Inflammatory macrophage treated with lipopolysaccharide for 1 hour (primary cell): ENCODE measurements at regions not wholly inside any gene's neighbourhood (a gene's known extent, or its start where the extent isn't known, plus 50 kb on each side); places are given as distances from the start of the nearest gene placed in this dataset.

Source experiments
- DNase-seq, 2 donors: peaks; one replicate each; pipeline ENCODE4 v3.0.0-alpha.2; 2020 to 2022

DNA sequence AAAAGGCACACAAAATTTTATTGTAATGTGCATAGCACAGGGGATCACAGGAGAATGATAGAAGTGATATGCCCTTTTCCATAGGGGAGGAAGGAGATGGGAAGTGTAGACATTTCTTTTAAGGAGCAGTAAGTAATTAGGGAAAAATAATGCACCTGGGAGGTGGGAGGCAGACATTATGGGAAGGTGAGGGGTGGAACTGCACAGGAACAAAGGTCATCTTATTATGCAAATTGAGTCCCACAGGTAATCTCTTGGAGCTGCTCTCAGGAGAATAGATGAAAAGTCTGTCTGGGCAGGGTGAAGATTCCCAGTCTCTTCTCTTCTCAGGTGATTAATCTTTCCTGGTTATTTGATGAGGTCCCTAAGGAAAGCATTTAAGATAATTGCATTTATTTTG, 331.5 kb downstream of the ENC1 start:
- DNase-seq: no peak

DNA sequence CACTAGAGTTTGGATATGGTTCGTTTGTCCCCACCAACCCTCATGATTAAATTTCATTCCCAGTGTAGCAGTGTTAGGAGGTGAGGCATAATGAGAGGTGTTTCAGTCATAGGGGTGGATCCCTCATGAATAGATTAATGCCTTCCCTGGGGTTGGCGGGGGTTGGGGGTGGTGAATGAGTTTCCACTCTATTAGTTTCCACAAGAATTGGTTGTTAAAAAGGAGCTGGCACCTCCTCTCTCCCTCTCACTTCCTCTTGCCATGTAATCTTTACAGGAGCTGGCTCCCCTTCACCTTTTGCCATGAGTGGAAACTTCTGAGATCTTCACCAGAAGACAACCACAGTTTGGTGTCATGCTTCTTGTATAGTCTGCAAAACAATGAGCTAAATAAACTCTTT, 333.7 kb downstream of the ENC1 start:
- DNase-seq: no peak

DNA sequence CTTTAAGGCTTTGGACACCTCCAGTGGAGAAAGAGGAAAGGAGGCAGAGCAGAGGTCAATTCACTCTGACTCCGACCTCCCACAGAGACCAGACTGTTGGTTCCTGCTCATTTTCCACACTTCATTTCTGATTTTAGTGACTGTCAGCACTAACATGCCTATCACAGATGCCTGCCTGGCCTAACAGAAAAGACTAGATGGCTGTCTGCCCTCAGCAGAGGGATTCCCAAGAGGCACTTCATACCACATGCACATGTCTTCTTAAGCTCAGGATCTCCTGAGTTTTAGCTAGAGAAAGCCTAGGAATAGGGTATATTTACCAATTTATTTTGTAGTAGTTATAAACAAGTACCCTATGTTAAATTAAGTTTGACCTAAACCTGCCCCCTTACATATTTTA, 336.0 kb downstream of the ENC1 start:
- no peak for DNase-seq

DNA sequence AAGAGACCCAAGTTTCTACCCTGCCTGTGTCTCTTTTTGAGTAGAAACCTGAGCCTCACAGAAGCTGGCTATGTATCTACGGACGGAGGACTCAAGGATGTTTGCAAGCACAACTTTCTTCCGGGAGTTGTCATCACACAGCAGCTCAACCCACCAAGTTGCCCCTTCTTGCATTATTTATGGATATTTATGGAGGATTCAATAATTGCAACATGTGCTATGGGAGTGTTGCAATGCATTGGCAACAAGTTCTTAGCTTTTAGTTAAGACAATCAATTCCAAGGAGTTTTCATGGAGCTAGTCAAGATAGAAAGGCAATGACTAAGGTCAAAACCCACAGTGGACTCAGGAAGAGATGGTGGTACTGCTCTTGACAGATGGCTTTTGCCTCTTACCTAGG, 336.9 kb downstream of the ENC1 start:
- DNase-seq: no peak

DNA sequence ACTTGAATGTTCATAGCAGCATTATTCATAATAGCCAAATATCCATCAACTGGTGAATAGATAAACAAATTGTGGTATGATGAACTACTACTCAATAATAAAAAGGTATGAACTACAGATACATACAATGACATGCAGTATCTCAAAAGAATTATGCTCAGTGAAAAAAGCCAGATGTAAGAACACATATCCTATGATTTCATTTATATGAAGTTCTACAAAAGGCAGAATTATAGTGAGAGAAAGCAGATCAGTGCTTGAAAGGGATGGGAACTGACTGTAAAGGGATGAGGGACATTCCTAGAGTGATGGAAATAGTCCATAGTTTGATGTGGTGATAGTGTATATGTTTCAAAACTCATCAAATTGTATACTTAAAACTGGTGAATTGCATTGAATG, 339.0 kb downstream of the ENC1 start:
- no peak for DNase-seq

DNA sequence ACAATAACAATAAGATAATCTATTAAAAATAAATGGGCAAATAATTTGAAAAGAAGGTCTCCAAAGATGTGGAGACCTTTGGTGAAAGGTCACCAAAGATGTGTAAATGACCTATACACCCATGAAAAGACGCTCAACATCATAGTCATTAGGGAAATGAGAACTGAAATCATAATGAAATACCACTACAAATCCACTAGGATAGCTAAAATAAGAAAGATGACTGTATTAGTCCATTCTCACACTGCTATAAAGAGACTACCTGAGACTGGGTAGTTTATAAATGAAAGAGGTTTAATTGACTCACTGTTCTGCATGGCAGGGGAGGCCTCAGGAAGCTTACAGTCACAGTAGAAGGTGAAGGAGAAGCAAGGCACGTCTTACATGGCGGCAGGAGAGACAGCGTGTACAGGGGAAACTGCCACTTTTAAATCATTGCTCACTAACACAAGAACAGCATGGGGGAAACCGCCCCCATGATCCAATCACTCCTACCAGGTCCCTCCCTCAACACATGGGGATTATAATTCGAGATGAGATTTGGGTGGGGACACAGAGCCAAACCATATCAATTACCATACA, 339.6 kb downstream of the ENC1 start:
- DNase-seq: no peak

DNA sequence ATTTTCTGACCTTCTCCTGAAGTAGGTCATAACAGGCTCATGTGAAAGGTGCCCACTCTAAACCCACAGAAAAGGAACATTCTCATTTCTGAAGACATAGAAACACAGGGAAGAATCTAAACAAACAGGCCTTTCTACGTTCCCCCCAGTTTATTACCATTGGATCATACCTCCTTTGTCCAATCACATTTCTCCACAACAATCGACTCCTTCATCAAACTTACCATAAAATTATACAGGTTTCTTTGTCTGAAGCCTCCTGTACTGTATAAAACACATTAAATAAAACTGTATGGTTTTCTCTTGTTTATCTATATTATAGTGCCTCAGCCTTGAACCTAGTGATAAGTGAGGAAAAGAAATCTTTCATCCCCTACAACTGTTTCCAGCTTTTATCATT, 340.7 kb downstream of the ENC1 start:
- DNase-seq: no peak

DNA sequence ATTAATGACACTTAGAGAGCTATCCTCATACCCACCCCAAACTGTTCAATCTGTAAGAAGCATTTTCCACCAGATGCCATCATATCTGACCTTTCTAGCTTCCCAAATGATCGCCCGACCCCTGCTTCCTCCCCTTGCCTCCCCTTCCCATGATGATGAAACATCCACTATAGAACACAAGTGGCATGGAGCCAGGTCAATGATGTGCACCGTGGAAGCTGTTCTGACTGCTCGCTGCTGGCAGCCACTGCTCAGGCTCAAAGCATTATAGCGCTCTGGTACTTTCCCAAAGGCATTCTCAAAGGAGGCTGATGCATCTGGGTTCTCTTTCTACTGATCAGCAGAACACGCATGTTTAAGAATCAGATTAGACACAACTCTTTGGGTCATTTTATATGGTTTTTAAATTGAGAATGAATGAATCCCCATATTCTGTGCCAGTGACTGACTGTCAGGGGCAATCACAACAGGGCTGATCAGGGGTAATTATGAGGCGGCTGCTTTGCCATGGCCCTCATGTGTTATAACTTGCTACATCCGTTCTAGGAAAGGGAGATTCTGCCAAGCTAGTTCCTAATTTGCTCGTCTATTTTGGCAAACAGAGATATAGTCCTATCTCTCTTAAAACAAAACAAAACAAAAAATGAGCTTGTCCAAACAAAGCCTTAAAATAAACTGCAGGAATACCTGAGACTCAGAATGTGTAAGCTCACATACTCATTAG, 343.7 kb downstream of the ENC1 start:
- DNase-seq: no peak

DNA sequence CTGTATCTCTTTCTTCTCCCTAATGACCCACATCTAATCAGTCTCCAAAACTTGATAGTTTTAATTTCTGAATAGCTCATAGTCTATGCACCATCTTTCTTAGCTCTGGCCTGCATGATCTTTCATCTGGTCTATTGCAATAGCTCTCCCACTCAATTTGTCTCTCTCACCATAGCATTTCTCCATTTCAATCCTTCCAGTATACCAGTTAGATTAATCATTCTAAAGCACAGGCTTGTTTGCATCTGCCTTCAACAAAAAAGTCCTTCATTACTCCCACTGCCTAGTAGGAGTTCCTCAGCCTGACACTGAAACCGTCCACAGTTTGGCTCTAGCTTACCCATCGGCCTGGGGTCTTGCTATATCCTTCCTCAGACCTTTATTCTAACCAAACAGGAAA, 344.9 kb downstream of the ENC1 start:
- peak; percentile 39 to 77 for DNase-seq

DNA sequence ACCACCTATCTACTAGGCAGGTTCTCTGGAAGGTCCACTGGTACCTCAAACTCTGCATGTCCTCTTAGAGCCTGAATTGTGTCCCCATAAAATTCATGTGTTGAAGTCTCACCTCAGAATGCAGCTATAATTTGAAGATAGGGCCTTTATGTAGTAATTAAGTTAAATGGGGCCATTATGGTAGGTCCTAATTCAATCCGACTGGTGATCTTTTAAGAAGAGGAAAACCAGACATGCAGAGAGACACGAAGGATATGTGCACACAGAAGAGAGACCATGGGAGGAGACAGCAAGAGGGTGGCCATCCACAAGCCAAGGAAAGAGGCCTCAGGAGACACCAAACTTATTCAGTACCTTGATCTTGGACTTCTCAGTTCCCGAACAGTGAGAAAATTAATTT, 345.4 kb downstream of the ENC1 start:
- no peak for DNase-seq

DNA sequence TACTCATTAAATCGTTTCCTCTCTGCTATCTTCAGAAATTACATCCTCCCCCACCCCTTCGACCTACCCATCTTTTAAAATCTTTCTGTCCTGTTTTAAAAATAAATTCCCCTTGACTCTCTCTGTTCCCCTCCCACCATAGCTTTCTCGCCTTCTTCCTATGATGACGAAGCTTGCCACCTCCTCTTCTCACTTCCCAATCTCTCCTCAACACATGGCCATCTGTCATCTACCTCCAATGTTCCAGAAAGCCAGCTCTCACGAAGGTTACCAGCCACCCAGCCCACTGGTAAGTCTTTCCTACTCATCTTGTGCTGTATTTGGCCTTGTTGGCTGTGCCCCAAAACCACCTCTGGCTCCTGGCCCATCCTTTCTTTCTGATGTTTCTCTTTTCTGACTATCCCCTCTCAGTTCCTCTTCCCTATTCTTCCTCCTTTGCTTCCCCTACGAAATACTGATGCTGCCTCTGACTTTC, 346.3 kb downstream of the ENC1 start:
- DNase-seq: peak; percentile 38 to 73

DNA sequence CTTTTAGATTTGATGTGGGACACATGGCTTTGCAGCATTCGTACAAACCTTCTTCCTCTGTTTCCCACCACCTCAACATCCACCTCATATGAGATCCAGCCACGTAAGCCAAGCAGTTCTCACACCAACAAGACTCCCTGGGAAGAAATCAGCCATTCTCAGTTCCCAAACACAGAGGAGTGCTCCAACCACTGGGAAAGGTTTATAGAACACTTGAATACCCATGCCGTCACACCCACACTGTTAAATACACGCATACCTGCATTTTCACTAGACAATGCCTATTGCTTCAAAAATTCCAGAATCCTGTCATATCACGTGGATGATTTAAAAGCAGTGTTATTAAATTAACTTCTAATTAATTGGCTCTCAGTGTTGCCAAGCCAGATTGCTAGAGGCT, 347.3 kb downstream of the ENC1 start:
- DNase-seq: no peak

DNA sequence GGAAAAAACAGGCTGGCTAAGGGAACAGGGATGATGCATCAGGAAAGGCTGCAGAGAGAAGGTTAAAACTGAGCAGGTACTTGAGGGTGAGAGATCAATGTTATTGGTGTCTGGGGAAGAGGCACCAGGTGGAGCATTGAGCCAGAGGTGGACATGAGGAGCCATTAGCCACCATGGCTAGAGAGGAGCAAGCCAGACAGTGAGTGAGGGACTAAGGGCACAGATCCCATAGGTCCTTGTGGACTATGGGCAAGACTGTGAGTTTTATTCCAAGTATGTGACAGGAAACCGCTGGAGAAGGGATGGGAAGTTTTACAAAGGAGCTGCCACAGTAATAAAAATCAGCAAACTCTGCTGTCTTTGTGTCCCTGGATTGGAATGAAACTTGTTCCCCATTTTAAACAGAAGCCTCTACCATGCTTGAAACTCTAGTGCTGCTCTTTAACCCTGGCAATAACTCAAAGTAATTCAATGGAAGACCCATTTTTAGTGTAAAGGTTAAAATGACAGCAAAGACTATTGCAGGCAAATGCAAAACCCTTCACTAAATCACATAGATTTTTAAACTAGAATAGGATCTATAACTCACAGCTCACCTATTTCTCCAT, 349.8 kb downstream of the ENC1 start:
- no peak for DNase-seq

DNA sequence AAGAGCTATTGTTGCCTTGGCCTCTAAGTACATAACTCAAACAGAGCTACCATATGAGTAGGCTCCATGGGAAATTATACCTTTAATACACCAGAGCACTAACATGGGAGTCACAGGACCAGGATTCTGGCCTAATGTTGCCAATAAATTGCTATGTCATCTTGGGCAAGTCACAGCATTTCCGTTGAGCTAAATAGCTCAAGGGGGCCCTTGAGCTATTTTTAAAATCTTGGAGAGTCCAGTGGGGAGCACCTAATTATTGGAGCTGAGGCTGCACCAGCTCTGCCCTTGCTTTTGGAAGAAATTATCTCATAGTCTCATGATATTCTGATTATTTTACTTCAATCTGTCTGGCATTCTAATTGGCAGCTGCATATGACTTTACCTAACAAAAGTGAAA, 350.8 kb downstream of the ENC1 start:
- peak in 1 of 2 donors; percentile 51 for DNase-seq

DNA sequence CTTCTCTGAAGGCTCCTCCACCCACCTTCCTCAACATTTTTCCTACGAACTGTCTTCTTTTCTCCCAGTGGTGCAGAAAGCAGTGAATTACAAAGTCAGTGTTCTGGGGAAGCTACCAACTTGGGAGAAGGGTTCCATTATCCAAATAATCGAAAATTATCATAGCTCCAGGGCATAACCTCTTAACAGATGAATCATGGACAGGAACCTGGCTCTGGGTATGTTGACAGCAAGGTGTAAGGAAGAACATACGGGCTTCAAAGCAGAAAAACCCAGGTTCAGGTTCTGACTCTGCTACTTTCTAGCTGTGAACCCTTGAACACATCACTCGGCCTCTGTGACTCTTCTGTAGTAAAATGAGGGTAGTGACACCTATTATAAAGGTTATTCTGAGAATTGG, 351.3 kb downstream of the ENC1 start:
- DNase-seq: no peak

DNA sequence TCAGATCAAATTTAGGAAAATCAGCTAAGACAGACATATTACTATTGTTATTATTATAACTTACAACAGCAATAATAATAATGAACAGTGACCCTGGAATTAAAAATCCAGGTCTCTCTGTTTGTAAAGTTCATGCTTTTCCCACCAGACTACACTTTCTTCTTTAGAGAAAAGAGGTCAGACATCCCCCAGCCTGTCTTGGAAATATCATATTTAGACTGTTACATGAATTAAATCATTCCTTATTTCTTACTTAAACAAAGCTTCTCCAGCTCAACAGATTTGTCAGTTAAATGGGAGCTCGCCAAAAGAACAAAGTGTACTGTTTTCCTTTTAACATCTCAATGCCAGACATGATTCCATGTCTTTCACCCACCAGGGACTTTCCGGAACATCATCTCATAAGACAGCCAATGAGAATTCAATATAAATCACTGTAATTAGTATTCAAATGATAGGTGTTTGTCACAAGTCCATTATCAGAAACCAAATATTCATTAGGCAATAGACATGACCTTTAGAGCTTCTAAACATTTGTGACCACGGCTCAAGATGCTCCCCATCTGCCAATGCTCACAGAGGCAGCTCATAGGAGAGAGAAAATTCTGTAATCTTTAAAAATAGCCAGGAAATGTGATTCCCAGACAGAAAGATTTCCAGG, 351.9 kb downstream of the ENC1 start:
- DNase-seq: no peak

DNA sequence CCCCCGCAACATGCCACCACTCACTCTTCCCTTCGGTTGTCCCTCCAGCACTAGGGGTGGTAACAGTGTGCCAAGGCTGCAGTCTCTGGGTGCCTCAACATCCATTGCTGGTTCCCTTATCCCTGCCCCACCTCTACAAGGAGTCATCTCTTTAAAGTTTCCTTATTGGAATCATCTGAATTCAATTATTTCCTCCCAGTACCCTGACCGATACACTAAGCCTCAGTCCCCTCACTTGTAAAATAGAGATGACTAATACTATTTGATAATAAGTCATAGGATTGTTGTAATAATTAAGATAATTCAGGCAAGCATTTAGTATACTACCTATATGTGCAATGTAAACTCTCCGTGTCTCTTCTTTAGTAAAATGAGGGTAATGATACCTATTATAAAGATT, 352.5 kb downstream of the ENC1 start:
- no peak for DNase-seq

DNA sequence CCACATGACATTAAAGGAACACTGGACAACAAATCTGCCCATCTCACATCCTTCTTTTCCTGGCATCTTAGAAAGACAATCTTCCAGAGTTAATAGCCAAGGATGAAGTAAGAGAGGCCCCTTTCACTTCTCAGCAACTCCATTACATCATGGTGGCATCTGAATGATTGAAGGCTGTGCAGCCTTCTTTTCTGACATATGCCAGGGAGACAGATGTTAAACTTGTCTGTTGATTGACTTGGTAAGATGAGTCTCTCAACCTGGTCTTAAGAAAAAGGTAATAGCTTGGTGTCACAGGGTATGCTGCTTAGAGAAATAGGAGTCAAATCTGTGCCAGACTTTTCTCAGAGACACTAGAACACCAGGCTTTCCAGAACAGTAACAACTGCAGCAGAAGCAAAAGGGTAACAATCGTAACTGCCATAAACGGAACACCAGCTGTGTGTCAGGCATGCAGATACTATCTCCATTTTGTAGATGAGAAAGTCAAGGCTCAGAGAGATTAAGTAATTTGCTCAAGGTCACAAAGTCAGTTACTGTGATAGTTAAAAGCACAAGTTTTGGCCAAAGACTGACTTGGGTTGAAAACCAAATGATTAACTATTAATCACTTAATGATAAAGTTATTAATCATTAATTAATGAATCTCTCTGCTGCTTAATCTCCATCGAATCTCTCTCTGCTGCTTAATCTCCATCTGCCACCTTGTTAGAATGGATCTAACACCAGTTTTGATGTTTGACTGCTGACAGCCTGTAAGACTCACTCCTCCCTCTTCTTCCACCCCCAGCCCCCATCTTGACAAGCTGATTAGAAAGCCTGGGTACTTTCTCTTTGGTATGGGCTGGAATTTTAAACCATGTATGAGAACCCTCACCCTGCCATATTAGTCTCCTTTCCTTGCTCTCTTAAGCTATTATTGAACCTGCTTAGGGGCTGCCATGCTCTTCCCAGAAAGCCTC, 353.5 kb downstream of the ENC1 start:
- no peak for DNase-seq

DNA sequence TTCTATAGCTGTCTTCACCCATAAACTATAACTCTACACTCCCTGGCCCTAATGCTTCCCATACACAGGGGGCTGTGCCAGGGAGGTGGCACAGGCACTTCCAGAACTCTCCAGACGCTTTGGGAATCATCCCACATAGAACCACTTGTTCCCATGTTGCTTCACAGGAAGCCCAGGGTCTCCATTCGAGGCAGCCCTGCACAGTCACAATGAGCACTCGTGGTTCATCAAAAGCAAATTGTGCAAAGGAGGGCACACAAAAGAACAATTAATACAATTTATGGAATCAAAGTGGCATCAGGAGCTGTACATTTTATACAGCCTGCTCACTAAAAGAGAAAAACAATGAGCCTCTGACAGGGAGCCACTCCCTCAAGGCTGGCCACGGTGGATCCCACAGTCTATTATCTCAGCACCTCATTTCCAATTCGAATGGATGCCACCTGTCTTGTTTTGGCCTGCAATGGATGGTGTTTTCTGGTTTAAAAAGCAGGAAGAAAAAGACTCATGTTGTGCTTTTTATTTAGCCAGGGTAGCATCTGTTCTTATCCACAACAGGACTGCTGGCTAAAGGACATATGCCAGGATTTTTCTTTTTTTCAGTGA, 354.8 kb downstream of the ENC1 start:
- DNase-seq: no peak

DNA sequence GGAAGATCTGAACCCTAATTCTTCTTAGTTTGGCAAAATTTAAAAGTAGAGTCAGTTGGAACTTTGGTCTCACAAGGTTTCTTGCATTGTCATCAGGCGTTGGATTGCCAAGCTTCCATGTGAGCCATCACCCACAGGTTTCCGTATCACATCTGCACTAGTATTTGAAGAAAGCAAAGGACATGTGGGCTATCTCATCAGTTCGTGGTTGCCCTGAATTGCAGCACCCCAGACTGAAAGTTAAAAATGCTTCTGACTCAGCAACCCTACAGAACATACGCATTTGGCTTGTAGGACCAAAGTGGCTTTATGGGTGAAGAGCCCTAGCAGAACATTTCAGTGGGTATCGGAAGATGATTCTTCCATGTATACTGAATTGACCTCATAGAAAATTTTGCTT, 358.0 kb downstream of the ENC1 start:
- peak; percentile 18 to 83 for DNase-seq

DNA sequence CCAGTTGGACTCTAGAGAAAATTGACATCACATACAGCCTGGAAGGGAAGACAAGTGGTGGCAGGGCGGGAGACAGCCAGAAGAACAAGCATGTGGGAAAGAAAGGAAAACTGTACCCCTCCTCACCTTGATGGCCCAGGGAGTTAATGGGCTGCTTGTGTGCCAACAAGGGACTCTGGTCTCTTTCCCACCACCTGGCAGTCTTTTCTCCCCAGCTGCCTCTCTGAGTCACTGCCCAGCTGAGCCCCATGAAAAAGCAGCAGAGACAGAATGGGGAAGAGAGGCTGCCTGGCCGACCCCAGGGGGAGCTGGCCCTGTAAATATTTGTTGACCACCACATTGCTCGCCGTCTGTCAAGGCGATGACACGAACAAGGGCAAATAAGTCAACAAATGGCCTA, 359.4 kb downstream of the ENC1 start:
- DNase-seq: no peak

DNA sequence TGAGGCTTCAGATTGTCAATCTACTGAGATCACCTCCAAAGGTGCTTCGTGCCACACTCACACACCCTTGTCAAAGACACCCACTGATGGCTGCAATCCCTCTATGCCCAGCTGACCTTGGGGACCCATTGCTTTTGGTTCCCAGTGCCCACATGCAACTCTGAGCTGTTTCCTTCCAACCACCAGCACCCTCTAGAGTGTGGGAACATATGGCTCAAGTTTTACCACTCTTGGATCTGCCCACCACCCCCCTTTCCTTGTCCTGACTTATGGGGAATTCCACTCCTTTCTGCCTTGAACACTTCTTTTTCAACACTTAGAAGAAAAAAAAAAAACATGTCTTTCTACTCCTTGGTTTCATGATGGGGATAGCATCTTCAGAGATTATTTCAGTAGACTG, 360.2 kb downstream of the ENC1 start:
- peak in 1 of 2 donors; percentile 66 for DNase-seq
